HEK293 (cell line): ENCODE measurements at regions not wholly inside any gene's neighbourhood (a gene's known extent, or its start where the extent isn't known, plus 50 kb on each side); places are given as distances from the start of the nearest gene placed in this dataset.

Source experiments
- CTCF ChIA-PET: fragments of 350-600 bp; formaldehyde crosslinking; extraction: SDS; loops from one replicate; lab custom pipeline; 2021; ENCODE audit warnings: antibody characterized with exemption; lab: Yijun Ruan, JAX
- POLR2A ChIA-PET: fragments of 300-600 bp; formaldehyde crosslinking; extraction: SDS; loops from one replicate; lab custom pipeline; 2020; ENCODE audit warnings: antibody characterized with exemption, inconsistent platforms; lab: Yijun Ruan, JAX
- H3K27ac ChIP-seq: fragments of 200-500 bp; sonication (Bioruptor generic); 2 replicates; pipeline ENCODE4 v1.5.1; 2014; ENCODE audit warnings: low read depth, low read length, control low read depth, inconsistent platforms; ENCODE audit errors: extremely low read depth
- H3K36me3 ChIP-seq, 2 experiments: fragments of 200-500 bp in 1 of 2; sonication (Bioruptor generic) in 1 of 2; 1 replicate in 1 of 2; 2 replicates in 1 of 2; pipeline ENCODE4 v1.5.1; 2014 to 2017; ENCODE audit warnings: inconsistent platforms in 2 of 2, low read length in 2 of 2; ENCODE audit not compliant: control insufficient read depth in 2 of 2, insufficient read depth in 1 of 2
- H3K4me1 ChIP-seq: fragments of 200-500 bp; sonication (Bioruptor generic); 2 replicates; pipeline ENCODE4 v1.5.1; 2014; ENCODE audit warnings: mild to moderate bottlenecking, low read length, inconsistent platforms; ENCODE audit not compliant: control insufficient read depth, insufficient read depth
- H3K4me3 ChIP-seq: 2 replicates; pipeline ENCODE4 v1.5.1; 2011; ENCODE audit warnings: low read depth, mild to moderate bottlenecking, control low read depth, low read length, moderate library complexity
- H3K9me3 ChIP-seq: fragments of 200-500 bp; sonication (Bioruptor generic); 2 replicates; pipeline ENCODE4 v1.5.1; 2014; ENCODE audit warnings: low read depth, low read length, inconsistent platforms; ENCODE audit not compliant: control insufficient read depth, insufficient read depth
- EGR2 ChIP-seq: fragments of 450-650 bp; formaldehyde crosslinking; IDR thresholded peaks from 2 replicates; pipeline ENCODE4 v1.5.1; 2016; ENCODE audit warnings: low read depth, missing biosample characterization, missing genetic modification characterization
- GLIS2 ChIP-seq: fragments of 450-650 bp; formaldehyde crosslinking; IDR thresholded peaks from 2 replicates; pipeline ENCODE4 v1.5.1; 2016; ENCODE audit warnings: missing biosample characterization, missing genetic modification characterization
- OVOL3 ChIP-seq: fragments of 450-650 bp; formaldehyde crosslinking; IDR thresholded peaks from 2 replicates; pipeline ENCODE4 v1.5.1; 2016; ENCODE audit warnings: missing biosample characterization, missing genetic modification characterization
- SETDB1 ChIP-seq: IDR thresholded peaks from one replicate; pipeline ENCODE4 v1.6.1; 2017; ENCODE audit warnings: mild to moderate bottlenecking, low read length, moderate library complexity, mixed read lengths; ENCODE audit not compliant: insufficient read length
- SP2 ChIP-seq: fragments of 450-650 bp; formaldehyde crosslinking; IDR thresholded peaks from 2 replicates; pipeline ENCODE4 v1.5.1; 2016; ENCODE audit warnings: missing biosample characterization, missing genetic modification characterization
- TSHZ1 ChIP-seq: fragments of 450-650 bp; formaldehyde crosslinking; IDR thresholded peaks from 2 replicates; pipeline ENCODE4 v1.5.1; 2016; ENCODE audit warnings: missing biosample characterization, missing genetic modification characterization, borderline replicate concordance
- YY2 ChIP-seq: fragments of 450-650 bp; formaldehyde crosslinking; IDR thresholded peaks from 2 replicates; pipeline ENCODE4 v1.5.1; 2016; ENCODE audit warnings: missing biosample characterization, missing genetic modification characterization
- ZBTB1 ChIP-seq: fragments of 450-650 bp; formaldehyde crosslinking; IDR thresholded peaks from 2 replicates; pipeline ENCODE4 v1.5.1; 2016; ENCODE audit warnings: missing biosample characterization, missing genetic modification characterization
- ZBTB26 ChIP-seq: fragments of 450-650 bp; formaldehyde crosslinking; optimal IDR thresholded peaks from 2 replicates; pipeline ENCODE3; 2016; ENCODE audit warnings: missing biosample characterization, mild to moderate bottlenecking, missing genetic modification characterization
- ZFHX2 ChIP-seq: fragments of 450-650 bp; formaldehyde crosslinking; conservative IDR thresholded peaks from 2 replicates; pipeline ENCODE4 v1.5.1; 2016; ENCODE audit warnings: missing biosample characterization, missing genetic modification characterization
- ZFP3 ChIP-seq: fragments of 450-650 bp; formaldehyde crosslinking; IDR thresholded peaks from 2 replicates; pipeline ENCODE4 v1.5.1; 2016; ENCODE audit warnings: low read depth, missing biosample characterization, missing genetic modification characterization
- ZFP69B ChIP-seq: fragments of 450-650 bp; formaldehyde crosslinking; IDR thresholded peaks from 2 replicates; pipeline ENCODE4 v1.5.1; 2016; ENCODE audit warnings: missing biosample characterization, missing genetic modification characterization
- ZNF175 ChIP-seq: fragments of 450-650 bp; formaldehyde crosslinking; IDR thresholded peaks from 2 replicates; pipeline ENCODE4 v1.5.1; 2016; ENCODE audit warnings: missing biosample characterization, missing genetic modification characterization
- ZNF202 ChIP-seq: fragments of 450-650 bp; formaldehyde crosslinking; IDR thresholded peaks from 2 replicates; pipeline ENCODE4 v1.5.1; 2016; ENCODE audit warnings: missing biosample characterization, missing genetic modification characterization, borderline replicate concordance
- ZNF266 ChIP-seq: fragments of 450-650 bp; formaldehyde crosslinking; IDR thresholded peaks from 2 replicates; pipeline ENCODE4 v1.5.1; 2016; ENCODE audit warnings: missing biosample characterization, missing genetic modification characterization, low read depth
- ZNF341 ChIP-seq: fragments of 450-650 bp; formaldehyde crosslinking; IDR thresholded peaks from 2 replicates; pipeline ENCODE4; 2016; ENCODE audit warnings: low read depth, missing biosample characterization, missing genetic modification characterization
- ZNF391 ChIP-seq: fragments of 450-650 bp; formaldehyde crosslinking; IDR thresholded peaks from 2 replicates; pipeline ENCODE4 v1.5.1; 2016; ENCODE audit warnings: low read depth, missing biosample characterization, missing genetic modification characterization, borderline replicate concordance
- ZNF514 ChIP-seq: fragments of 450-650 bp; formaldehyde crosslinking; IDR thresholded peaks from 2 replicates; pipeline ENCODE4 v1.5.1; 2016; ENCODE audit warnings: missing biosample characterization, missing genetic modification characterization
- ZNF544 ChIP-seq: fragments of 450-650 bp; formaldehyde crosslinking; IDR thresholded peaks from 2 replicates; pipeline ENCODE4 v1.5.0; 2017; ENCODE audit warnings: missing biosample characterization, missing genetic modification characterization
- ZNF585B ChIP-seq: fragments of 450-650 bp; formaldehyde crosslinking; IDR thresholded peaks from 2 replicates; pipeline ENCODE4 v1.5.1; 2016; ENCODE audit warnings: missing biosample characterization, missing genetic modification characterization
- ZNF701 ChIP-seq: fragments of 450-650 bp; formaldehyde crosslinking; IDR thresholded peaks from 2 replicates; pipeline ENCODE4 v1.5.1; 2016; ENCODE audit warnings: missing biosample characterization, missing genetic modification characterization
- ZNF704 ChIP-seq: fragments of 450-650 bp; formaldehyde crosslinking; IDR thresholded peaks from 2 replicates; pipeline ENCODE4 v1.5.1; 2016; ENCODE audit warnings: missing biosample characterization, missing genetic modification characterization
- ZNF785 ChIP-seq: fragments of 450-650 bp; formaldehyde crosslinking; IDR thresholded peaks from 2 replicates; pipeline ENCODE4 v1.5.1; 2016; ENCODE audit warnings: missing biosample characterization, missing genetic modification characterization
- ZNF791 ChIP-seq: fragments of 450-650 bp; formaldehyde crosslinking; IDR thresholded peaks from 2 replicates; pipeline ENCODE4 v1.5.1; 2016; ENCODE audit warnings: missing biosample characterization, missing genetic modification characterization
- ZSCAN16 ChIP-seq: fragments of 450-650 bp; formaldehyde crosslinking; IDR thresholded peaks from 2 replicates; pipeline ENCODE4 v1.5.1; 2016; ENCODE audit warnings: missing biosample characterization, missing genetic modification characterization
- ZSCAN18 ChIP-seq: fragments of 450-650 bp; formaldehyde crosslinking; IDR thresholded peaks from 2 replicates; pipeline ENCODE4 v1.5.1; 2016; ENCODE audit warnings: missing biosample characterization, missing genetic modification characterization
- ZXDB ChIP-seq: fragments of 450-650 bp; formaldehyde crosslinking; IDR thresholded peaks from 2 replicates; pipeline ENCODE4 v1.5.1; 2016; ENCODE audit warnings: missing biosample characterization, missing genetic modification characterization

GRCh38 chr6:22010102-22010501 lies 286.7 kb downstream of the PRL start:
- CTCF ChIA-PET: interaction anchor here (0.9 kb wide), 1 partner anchor 15 kb away, joined by 3 read pairs; no protein-coding TSS in a partner anchor
- Histone ChIP-seq H3K9me3 (no peaks in the 10 kb centered on the region), H3K4me1 (peaks cover 9% of the 10 kb centered on the region), H3K4me3 (no peak overlapping the region), H3K27ac (no peak overlapping the region), H3K36me3 (no peaks in the 10 kb centered on the region)
- TF ChIP-seq ZNF514 (tag by site-specific recombination) (no peak), ZFHX2 (peak; percentile 90), SETDB1 (no peak), EGR2 (tag by site-specific recombination) (peak; percentile 94), ZNF175 (no peak)
- POLR2A ChIA-PET: interaction anchor here (3.7 kb wide), 1 partner anchor 416 kb away, joined by 17 read pairs; the partner anchor contains the start of gene SOX4

- TF ChIP-seq SP2 (tag by site-specific recombination): no peak
- no peak for TF ChIP-seq ZNF785 (tag by site-specific recombination)
- no peak for TF ChIP-seq GLIS2
- no peak for TF ChIP-seq ZSCAN18 (tag by site-specific recombination)
- no peak for TF ChIP-seq YY2 (tag by site-specific recombination)
- no peak for TF ChIP-seq ZNF704 (tag by site-specific recombination)
- TF ChIP-seq ZBTB26: no peak
- no peak for TF ChIP-seq ZFP3 (tag by site-specific recombination)
- TF ChIP-seq ZNF544 (tag by site-specific recombination): no peak
- no peak for TF ChIP-seq ZNF202
- no peak for TF ChIP-seq ZNF341 (tag by site-specific recombination)
- TF ChIP-seq ZBTB1 (tag by site-specific recombination): no peak
- no peak for TF ChIP-seq ZSCAN16 (tag by site-specific recombination)
- TF ChIP-seq ZNF391 (tag by site-specific recombination): no peak
- CTCF ChIA-PET: interaction anchor here (0.6 to 0.7 kb wide), 2 partner anchors 15 to 131 kb away, joined by 3 read pairs; no protein-coding TSS in a partner anchor
- POLR2A ChIA-PET: no interaction called here
- no peak overlapping the region for H3K4me3 ChIP-seq
- no peaks in the 10 kb centered on the region for H3K4me1 ChIP-seq
- H3K27ac ChIP-seq: no peak overlapping the region
- H3K36me3 ChIP-seq: no peaks in the 10 kb centered on the region
- H3K9me3 ChIP-seq: no peaks in the 10 kb centered on the region
Observed at GRCh38 chr6:22015216-22015615, 281.6 kb downstream of the PRL start.

GRCh38 chr6:22015944-22016343 lies 280.9 kb downstream of the PRL start:
- H3K27ac ChIP-seq: no peak overlapping the region
- ChIA-PET POLR2A (no interaction called here), CTCF (interaction anchor here (0.5 to 0.7 kb wide), 2 partner anchors 16 to 38 kb away, joined by 3 read pairs; no protein-coding TSS in a partner anchor)
- H3K9me3 ChIP-seq: no peaks in the 10 kb centered on the region
- H3K4me1 ChIP-seq: no peaks in the 10 kb centered on the region
- H3K4me3 ChIP-seq: no peak overlapping the region
- H3K36me3 ChIP-seq: no peaks in the 10 kb centered on the region
- TF ChIP-seq ZNF791: no peak
- TF ChIP-seq ZFP69B (tag by site-specific recombination): no peak
- TF ChIP-seq TSHZ1 (tag by site-specific recombination): no peak
- TF ChIP-seq ZXDB (tag by site-specific recombination): no peak
- no peak for TF ChIP-seq ZNF266
- TF ChIP-seq ZNF585B (tag by site-specific recombination): no peak
- no peak for TF ChIP-seq ZSCAN16 (tag by site-specific recombination)
- TF ChIP-seq OVOL3 (tag by site-specific recombination): no peak
- no peak for TF ChIP-seq EGR2 (tag by site-specific recombination)
- no peak for TF ChIP-seq ZNF701
- TF ChIP-seq SP2 (tag by site-specific recombination): no peak
- no peak for TF ChIP-seq ZNF391 (tag by site-specific recombination)
